ENCODE measurements at regions not wholly inside any gene's neighbourhood (a gene's known extent, or its start where the extent isn't known, plus 50 kb on each side); places are given as distances from the start of the nearest gene placed in this dataset.

DNA sequence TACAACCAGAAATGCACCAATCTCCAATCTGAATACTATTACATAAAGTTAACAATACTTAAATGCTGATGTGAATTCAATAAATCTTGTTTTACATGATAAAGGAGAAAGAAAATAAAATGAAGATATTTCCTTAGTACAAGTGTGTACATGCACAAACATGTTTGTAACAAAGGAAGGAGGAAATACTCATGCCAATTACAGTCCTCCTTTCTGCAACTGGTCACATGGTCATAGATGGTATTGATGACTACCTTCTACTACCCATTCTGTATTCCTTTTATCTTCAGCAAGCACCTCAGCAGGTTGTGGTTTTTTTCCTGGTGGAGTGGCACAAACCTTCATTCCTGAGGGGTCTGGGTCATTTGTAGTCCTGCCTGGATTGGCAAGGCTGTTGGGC is 214.2 kb upstream of the GUCY1A2 start:
- no peak for TF ChIP-seq POLR2A (IDR thresholded peaks at IDR 0.05)
- TF ChIP-seq CTCF (IDR thresholded peaks at IDR 0.05): no peak
